Stimulated activated naive CD8-positive, alpha-beta T cell treated with anti-CD3 and anti-CD28 coated beads, Interleukin-15, amount 100 ng/mL, for 72 hours (primary cell): ENCODE measurements at regions not wholly inside any gene's neighbourhood (a gene's known extent, or its start where the extent isn't known, plus 50 kb on each side); places are given as distances from the start of the nearest gene placed in this dataset.
A peak's percentile ranks its signal among the peaks of the same experiment; 100 is the strongest.
"Not testable (repeated sequence)": the region's sequence is repeated elsewhere in the genome, so short reads cannot be mapped to it uniquely, and the experiment has no call there.

Source experiments
- ATAC-seq: fragments of 150-1000 bp; cut with Tn5 transposase; 2 replicates; pipeline ENCODE4 v1.10.0; 2021; ENCODE audit warnings: mild to moderate bottlenecking, moderate library complexity
- DNase-seq, 2 donors: peaks; one replicate each; pipeline ENCODE4 v3.0.0; 2021 to 2022
- H3K27ac Mint-ChIP-seq, 2 donors: one replicate each; pipeline ENCODE4 v1.8.0; 2022; ENCODE audit warnings: mild to moderate bottlenecking in 2 of 2, mixed read lengths in 2 of 2, moderate library complexity in 2 of 2
- H3K27me3 Mint-ChIP-seq: one replicate; pipeline ENCODE4 v1.8.0; 2022; ENCODE audit warnings: mixed read lengths
- H3K4me1 Mint-ChIP-seq: one replicate; pipeline ENCODE4 v1.8.0; 2022; ENCODE audit warnings: mild to moderate bottlenecking, mixed read lengths
- H3K4me3 Mint-ChIP-seq, 2 donors: one replicate each; pipeline ENCODE4 v1.8.0; 2022; ENCODE audit warnings: mild to moderate bottlenecking in 2 of 2, mixed read lengths in 2 of 2, moderate library complexity in 1 of 2
- H3K9me3 Mint-ChIP-seq, 2 donors: one replicate each; pipeline ENCODE4 v1.8.0; 2022; ENCODE audit warnings: mixed read lengths in 2 of 2

DNA sequence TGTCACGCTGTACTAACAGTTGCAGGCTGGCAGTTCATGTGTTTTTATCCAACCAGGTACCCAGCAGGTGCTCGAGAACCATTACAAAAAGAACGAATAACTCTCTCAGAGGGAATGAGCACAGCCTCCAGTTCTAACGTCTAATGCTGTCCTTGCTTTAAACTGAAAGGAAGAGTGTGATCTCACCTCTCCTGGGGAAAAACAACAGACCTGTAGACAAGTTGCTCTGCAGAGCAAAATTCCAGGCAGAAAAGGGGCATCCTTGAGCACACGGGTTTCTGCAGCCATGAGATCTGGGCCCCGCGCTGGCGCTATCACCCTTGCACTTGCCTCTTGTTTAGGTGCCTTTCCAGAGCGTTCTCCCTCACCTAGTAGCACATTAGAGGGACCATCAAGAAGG is 92.5 kb upstream of the DNAH5 start:
- H3K4me3 Mint-ChIP-seq, result no peak overlapping the region

DNA sequence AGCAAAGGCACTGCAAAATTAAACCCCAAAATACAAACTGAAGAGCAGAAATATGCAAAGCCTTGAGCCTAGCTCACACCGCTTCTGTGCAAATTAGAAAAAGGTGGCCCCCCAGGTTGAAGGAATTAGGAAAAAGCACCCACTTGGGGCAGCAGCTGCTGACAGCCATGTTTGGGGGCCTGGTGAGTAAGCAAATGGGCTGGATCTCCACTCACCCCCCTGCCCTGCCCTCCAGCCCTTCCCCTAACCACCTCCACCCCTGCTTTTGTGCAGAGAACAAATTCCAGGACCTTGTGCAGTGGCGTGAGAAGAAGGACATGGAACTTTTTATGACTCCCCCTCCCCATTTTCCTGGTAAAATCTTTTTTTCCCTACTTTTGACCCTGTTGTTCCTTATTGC is 92.0 kb upstream of the DNAH5 start:
- Mint-ChIP-seq H3K9me3 (peaks cover 0 to 7% of the 10 kb centered on the region in 2 donors), H3K27ac (no peak overlapping the region), H3K27me3 (peaks cover 49% of the 10 kb centered on the region), H3K4me3 (no peak overlapping the region), H3K4me1 (no peaks in the 10 kb centered on the region)
- ATAC-seq, result no peak
- DNase-seq, result no peak

More for the DNA sequence above, 92.5 kb upstream of the DNAH5 start:
- peaks cover 0 to 7% of the 10 kb centered on the region in 2 donors for H3K9me3 Mint-ChIP-seq
- H3K27me3 Mint-ChIP-seq, result peaks cover 49% of the 10 kb centered on the region
- no peaks in the 10 kb centered on the region for H3K4me1 Mint-ChIP-seq
- DNase-seq (no peak), ATAC-seq (no peak)
- H3K27ac Mint-ChIP-seq, result no peak overlapping the region

DNA sequence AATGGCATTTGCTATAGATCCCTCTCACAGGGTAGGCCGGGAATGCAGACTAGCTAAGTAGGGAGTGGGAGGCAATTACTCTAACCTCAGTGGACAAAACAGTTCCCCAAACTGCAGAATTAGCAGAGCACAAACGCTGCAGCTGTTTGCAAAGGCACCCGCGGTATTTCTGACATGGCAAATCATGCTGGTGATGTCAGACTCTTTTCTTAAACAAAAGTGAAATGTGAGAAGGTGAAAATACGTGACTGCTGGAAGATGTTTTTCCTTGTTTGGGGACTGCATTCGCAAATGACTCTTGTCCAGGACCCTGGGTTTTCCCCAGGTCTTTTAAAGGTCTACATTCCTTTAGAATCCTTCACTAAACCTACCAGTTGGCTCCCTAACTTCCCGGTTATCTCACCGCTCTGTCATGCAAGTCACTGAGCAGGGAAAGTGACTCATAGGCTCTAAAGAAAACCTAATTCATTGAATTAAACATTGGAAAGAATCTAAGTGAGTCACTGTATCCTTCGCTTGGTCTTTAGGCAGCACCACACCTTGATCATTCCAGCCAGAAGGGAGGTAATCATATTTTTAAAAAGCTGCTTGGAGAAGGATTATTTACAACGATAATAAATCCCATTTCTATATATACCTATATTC is 91.5 kb upstream of the DNAH5 start:
- no peak overlapping the region for H3K27ac Mint-ChIP-seq
- no peak overlapping the region for H3K4me3 Mint-ChIP-seq
- DNase-seq, result no peak
- peaks cover 43% of the 10 kb centered on the region for H3K27me3 Mint-ChIP-seq
- H3K4me1 Mint-ChIP-seq, result no peaks in the 10 kb centered on the region
- ATAC-seq, result no peak
- H3K9me3 Mint-ChIP-seq, result peaks cover 0 to 7% of the 10 kb centered on the region in 2 donors

DNA sequence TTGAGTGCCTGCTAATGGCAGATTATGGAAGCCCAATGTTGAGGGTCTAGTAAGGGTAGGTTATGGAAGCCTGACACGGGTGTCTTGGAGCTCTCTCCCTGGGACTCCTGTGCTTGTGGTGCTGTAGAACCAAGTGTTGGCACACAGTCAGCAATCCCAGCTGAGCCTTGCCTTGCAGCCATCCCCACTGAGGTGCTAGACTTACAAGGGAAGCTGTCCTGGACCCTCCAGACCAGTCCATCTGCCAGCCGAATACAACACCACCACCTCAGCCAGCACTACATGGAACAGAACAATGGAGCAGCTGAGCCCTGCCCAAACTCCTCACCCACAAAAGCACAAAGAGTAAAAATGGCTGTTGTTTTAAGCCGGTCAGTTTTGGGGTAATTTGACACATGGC is 90.5 kb upstream of the DNAH5 start:
- H3K27me3 Mint-ChIP-seq, result peaks cover 37% of the 10 kb centered on the region

DNA sequence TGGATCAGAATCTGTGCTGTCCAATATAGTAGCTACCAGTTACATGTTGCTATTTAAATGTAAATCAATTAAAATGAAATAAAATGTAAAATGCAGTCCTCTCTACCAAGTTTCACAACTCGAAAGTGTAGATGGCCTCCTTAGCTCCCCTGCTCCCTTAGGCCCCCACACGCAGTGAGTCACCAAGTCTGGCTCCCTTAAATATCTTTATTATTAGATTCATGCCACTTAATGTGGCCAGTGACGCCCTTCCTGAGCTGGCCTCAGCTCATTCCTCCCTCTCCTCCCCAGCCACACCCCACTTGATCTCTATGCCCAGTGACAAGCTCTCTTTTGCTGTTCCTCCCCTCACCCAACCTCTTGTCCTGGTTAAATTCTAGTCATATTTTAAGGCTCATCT is 88.4 kb upstream of the DNAH5 start:
- no peak overlapping the region for H3K27ac Mint-ChIP-seq
- ATAC-seq (no peak), DNase-seq (no peak)
- no peaks in the 10 kb centered on the region for H3K4me1 Mint-ChIP-seq
- peaks cover 0 to 14% of the 10 kb centered on the region in 2 donors for H3K9me3 Mint-ChIP-seq
- no peak overlapping the region for H3K4me3 Mint-ChIP-seq
- peaks cover 27% of the 10 kb centered on the region for H3K27me3 Mint-ChIP-seq

More for the DNA sequence above, 90.5 kb upstream of the DNAH5 start:
- no peaks in the 10 kb centered on the region for H3K4me1 Mint-ChIP-seq
- H3K27ac Mint-ChIP-seq, result no peak overlapping the region
- no peak overlapping the region for H3K4me3 Mint-ChIP-seq
- no peak for DNase-seq
- no peak for ATAC-seq
- peaks cover 0 to 7% of the 10 kb centered on the region in 2 donors for H3K9me3 Mint-ChIP-seq

DNA sequence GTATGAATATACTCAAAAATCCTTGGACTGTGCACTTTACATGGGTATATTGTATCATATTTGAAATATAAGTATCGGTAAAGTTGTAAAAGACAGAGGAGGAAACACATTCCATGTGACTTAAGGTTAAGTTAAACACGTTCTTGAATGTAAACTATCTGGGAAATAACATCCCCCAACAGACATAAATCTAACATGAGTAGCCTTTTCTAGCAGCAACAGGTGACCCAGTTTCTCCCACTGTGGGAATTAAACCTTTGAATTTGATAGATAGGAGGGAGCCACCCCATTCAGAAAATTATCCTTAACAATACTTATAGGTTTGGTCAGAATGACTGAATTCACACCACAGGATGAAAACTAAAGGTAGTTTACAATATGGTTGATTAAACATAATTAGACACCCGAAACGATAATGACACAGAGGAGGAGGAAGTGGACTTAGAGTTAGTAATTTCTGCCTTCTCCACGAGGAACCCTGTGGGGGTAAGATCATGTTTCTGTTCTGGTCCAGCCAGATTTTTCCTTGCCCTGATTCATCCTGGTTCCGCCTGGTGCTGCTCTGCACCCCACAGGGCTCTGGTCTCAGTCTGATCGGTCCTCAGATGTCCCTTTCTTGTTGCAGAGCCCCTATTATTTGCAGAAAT is 84.6 kb upstream of the DNAH5 start:
- Mint-ChIP-seq H3K4me3 (no peak overlapping the region), H3K27ac (no peak overlapping the region), H3K9me3 (peaks cover 0 to 9% of the 10 kb centered on the region in 2 donors), H3K27me3 (peaks cover 2% of the 10 kb centered on the region), H3K4me1 (no peaks in the 10 kb centered on the region)
- no peak for DNase-seq
- ATAC-seq, result no peak

DNA sequence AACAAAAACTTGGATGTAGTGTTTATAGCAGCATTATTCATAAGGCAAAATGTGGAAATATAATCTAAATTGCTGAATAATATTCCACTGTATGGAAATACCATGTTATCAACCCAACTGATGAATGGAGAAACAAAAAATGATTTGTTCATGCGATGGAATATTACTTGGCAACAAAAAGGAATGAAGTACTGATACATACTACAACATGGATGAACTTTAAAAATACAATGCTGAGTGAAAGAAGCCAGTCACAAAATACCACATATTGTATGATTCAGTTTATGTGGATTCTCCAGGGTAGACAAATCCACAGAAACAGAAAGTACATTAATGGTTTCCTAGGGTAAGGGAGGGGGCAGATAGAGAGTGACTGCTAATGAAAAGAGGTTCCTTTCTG is 83.7 kb upstream of the DNAH5 start:
- Mint-ChIP-seq H3K4me1 (no peaks in the 10 kb centered on the region), H3K4me3 (no peak overlapping the region), H3K9me3 (peaks cover 0 to 7% of the 10 kb centered on the region in 2 donors), H3K27ac (no peak overlapping the region), H3K27me3 (no peaks in the 10 kb centered on the region)
- ATAC-seq (no peak), DNase-seq (no peak)

DNA sequence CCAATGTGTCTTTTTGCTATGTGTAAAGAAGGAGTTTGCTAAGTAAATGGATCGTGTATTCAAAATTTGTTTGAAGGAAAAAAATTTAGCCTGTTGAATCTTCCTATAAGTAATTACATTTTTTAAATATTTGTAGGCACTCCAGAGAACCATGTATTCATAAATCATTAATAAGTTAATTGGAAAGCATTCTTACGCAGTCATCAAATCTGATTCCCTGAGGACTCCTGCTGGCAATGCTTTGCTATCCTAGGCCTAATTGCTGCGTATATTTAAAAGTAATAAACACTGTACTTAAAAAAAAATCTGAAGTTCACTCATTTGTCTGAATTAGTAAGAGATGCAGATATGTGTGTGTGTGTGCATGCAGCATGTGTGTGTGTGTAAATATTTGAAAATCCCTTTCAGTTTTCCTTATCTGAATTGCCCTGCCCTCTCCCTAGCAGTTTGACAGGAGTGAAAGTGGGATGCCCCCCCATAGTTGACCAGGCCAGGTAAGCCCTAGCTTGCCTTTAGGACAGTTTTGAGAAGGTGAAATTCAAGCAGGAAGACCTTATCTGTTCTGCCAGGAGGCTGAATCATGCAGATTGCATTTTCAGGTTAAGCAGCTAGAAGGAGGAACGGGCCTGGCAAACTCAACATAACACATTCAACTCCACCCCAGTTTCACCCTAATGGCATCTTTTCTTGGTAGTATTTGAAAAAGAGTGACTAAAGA is 81.2 kb upstream of the DNAH5 start:
- no peak overlapping the region for H3K27ac Mint-ChIP-seq
- H3K4me3 Mint-ChIP-seq, result no peak overlapping the region
- H3K4me1 Mint-ChIP-seq, result no peaks in the 10 kb centered on the region
- DNase-seq (no peak), ATAC-seq (no peak)
- H3K9me3 Mint-ChIP-seq, result peaks cover 0 to 7% of the 10 kb centered on the region in 2 donors
- H3K27me3 Mint-ChIP-seq, result no peaks in the 10 kb centered on the region

DNA sequence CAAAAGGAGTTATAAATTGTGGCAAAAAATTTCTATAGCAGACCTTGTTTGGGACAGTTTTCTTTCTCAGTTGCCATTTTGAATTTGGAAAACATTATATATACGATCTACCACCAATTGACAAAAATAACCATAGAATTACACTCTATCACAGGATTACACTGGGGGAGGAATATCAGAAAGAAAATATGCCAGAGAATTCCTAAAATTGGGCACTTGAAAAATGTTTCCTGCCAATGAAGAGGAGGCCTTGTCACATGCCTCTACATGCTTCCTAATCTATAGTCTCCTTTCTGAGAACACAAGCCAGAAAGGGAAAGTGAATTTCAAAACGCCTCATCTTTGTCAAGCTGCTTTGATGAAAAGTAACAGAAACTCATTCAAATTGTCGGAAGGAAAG is 78.5 kb upstream of the DNAH5 start:
- DNase-seq (no peak), ATAC-seq (no peak)
- H3K27ac Mint-ChIP-seq, result no peak overlapping the region
- H3K27me3 Mint-ChIP-seq, result no peaks in the 10 kb centered on the region
- H3K4me1 Mint-ChIP-seq, result no peaks in the 10 kb centered on the region
- H3K4me3 Mint-ChIP-seq, result no peak overlapping the region
- H3K9me3 Mint-ChIP-seq, result no peaks in the 10 kb centered on the region

DNA sequence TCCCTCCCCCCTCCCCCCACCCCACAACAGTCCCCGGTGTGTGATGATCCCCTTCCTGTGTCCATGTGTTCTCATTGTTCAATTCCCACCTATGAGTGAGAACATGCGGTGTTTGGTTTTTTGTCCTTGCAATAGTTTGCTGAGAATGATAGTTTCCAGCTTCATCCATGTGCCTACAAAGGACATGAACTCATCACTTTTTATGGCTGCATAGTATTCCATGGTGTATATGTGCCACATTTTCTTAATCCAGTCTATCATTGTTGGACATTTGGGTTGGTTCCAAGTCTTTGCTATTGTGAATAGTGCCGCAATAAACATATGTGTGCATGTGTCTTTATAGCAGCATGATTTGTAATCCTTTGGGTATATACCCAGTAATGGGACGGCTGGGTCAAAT is 76.5 kb upstream of the DNAH5 start:
- H3K27ac Mint-ChIP-seq, ATAC-seq, H3K4me3 Mint-ChIP-seq, H3K9me3 Mint-ChIP-seq, H3K27me3 Mint-ChIP-seq, H3K4me1 Mint-ChIP-seq, DNase-seq: not testable (repeated sequence)

DNA sequence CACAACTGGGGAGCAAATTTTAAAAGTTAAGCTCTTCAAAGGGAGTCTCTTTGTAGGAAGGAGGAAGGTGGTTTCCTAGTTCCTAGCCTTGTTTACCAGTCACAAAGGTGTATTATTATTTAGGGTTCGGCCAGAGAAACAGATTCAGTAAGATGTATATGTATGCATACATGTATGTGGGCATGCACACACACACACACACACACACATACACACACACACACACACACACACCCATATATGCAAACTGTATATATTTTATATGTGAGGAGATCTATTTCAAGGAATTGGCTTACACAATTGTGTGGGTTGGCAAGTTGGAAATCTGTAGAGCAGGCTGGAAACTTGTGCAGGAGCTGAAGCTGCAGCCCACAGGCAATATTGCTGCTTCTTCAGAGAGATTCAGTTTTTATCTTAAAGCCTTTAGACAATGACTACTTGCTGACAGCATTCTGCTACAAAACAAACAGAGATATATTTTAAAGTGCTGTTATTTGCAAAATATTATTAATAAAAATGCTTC is 75.3 kb upstream of the DNAH5 start:
- Mint-ChIP-seq H3K27me3 (peaks cover 8% of the 10 kb centered on the region), H3K4me1 (no peaks in the 10 kb centered on the region), H3K9me3 (no peaks in the 10 kb centered on the region), H3K27ac (no peak overlapping the region), H3K4me3 (no peak overlapping the region)
- DNase-seq (no peak), ATAC-seq (no peak)

DNA sequence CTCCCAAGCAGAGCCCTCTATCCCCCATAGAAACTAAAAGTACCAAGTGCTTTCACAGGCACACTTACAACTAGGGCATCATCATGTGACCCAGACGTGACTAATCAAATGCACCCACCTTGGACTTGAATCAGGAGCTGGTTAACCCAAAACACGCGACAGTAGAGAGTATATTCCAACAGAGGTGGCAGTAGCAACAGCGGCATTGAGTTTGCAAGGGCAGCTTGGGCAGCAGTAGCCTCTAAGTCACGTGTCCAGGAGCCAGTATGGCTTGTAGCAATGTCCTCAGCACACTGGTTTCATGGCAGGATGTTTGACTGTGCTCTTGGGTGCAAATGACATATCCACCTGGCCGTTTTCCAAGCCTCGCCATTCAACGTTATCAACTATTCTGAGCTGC is 73.4 kb upstream of the DNAH5 start:
- DNase-seq, result no peak
- peaks cover 27% of the 10 kb centered on the region for H3K27me3 Mint-ChIP-seq
- no peak overlapping the region for H3K4me3 Mint-ChIP-seq
- H3K27ac Mint-ChIP-seq, result no peak overlapping the region
- H3K9me3 Mint-ChIP-seq, result no peaks in the 10 kb centered on the region
- no peak for ATAC-seq
- H3K4me1 Mint-ChIP-seq, result no peaks in the 10 kb centered on the region

DNA sequence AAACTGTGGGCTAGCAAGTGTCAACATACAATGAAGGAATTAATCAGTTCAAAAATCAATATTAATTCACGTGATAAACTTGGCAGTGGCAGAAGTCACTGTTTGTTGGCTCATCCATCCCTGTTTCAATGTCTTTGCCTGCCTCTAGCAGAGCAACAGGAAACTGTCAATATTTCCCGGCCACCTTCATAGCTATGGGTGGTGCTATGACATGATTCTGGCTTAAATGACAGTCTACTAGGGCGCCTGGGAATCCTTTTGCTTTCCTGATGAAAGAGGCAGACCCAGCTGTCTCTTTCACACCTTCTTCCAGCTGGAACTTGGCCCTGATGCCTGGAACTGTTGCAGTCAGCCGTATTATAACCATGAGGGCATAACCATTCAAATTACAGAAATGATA is 72.1 kb upstream of the DNAH5 start:
- Mint-ChIP-seq H3K27me3 (peaks cover 40% of the 10 kb centered on the region), H3K4me3 (no peak overlapping the region), H3K27ac (no peak overlapping the region), H3K4me1 (peaks cover 5% of the 10 kb centered on the region), H3K9me3 (no peaks in the 10 kb centered on the region)
- DNase-seq (no peak), ATAC-seq (no peak)

DNA sequence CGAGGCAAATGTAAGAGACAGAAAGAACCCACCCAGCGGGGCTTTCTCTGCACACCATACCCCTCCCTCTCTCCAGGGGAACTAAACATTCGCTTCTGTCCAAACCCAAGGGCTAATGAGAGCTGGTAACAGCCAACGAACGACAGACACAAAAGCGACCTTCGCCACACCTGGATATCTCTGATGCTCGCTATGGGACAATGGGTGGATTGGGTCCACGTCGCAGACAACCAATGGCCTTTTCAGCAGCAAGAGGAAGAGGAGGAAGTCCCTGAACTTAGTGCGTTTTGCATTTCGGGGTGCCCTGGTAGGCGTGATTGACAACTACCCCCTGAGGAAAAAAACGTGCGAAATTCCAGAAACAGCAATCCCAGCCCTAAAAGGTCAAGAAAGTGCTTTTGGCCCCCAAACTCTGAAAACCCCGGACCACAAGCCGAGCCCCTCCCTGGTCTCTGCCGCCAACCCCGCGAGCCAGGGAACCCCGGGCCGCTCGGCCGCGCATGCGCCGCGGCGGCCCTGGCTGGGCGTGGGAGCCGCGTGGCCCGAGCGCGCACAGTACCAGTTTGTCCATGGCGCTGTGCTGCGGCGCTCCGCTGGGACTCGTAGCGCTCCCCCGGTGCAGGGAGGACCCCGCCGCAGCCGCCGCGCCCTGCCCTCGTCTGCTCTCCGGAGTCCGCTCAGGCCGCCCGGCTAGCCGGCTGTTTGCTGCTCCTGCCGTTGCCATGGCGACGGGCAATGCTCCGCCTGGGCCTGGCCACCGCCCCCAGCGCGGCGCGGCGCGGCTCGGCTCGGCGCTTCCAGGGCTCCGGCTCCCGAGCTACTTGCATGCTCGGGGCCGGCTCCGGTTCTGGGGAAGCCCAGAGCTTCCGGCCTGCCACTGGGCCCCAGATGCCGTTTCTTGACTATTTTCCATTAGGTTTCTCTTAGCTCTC is 66.9 kb upstream of the DNAH5 start:
- ATAC-seq, result peak; percentile 93
- Mint-ChIP-seq H3K4me3 (peak overlapping the region; percentile 84 to 92), H3K27ac (peak overlapping the region in 1 of 2 donors; percentile 94), H3K27me3 (peaks cover 80% of the 10 kb centered on the region), H3K9me3 (no peaks in the 10 kb centered on the region), H3K4me1 (peaks cover 12% of the 10 kb centered on the region)
- DNase-seq, result peak; percentile 54 to 56

DNA sequence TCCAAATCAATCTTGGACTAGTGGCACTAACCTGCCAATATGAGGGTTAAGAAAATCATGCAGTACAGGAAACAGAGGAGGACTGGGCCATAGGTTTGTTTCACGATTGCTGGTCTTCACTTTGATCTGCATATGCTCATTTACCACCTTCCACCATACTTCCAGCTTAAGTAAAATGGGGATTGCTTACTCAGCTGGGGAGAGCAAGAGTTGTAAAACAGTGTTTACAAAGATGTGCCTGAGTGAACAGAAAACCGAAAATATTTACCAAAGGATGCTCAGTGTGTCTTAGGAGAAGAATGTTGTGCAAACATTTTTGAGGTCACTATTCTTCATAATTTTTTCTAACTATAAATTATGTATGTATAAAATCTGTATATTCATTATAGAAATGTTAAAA is 65.1 kb upstream of the DNAH5 start:
- H3K4me3 Mint-ChIP-seq, result no peak overlapping the region
- peaks cover 0 to 6% of the 10 kb centered on the region in 2 donors for H3K9me3 Mint-ChIP-seq
- H3K27me3 Mint-ChIP-seq, result peaks cover 77% of the 10 kb centered on the region
- no peak overlapping the region for H3K27ac Mint-ChIP-seq
- H3K4me1 Mint-ChIP-seq, result peaks cover 12% of the 10 kb centered on the region
- no peak for DNase-seq
- ATAC-seq, result no peak
